Body of pancreas (tissue), 4 donors: ENCODE measurements at regions not wholly inside any gene's neighbourhood (a gene's known extent, or its start where the extent isn't known, plus 50 kb on each side); places are given as distances from the start of the nearest gene placed in this dataset.

ENCODE experiments used
- POLR2A ChIP-seq, 3 donors: fragments of 450-650 bp; IDR thresholded peaks; one replicate each; pipeline ENCODE4 v1.6.1; 2016; ENCODE audit warnings: antibody characterized with exemption in 3 of 3, mild to moderate bottlenecking in 2 of 3
- TF ChIP-seq, protein P1 (sequence below), 7 experiments: fragments of 450-650 bp in 4 of 7; fragments of 200-600 bp in 3 of 7; sonication (generic) in 3 of 7; IDR thresholded peaks; one replicate each; pipeline ENCODE4 v1.5.1; 2016 to 2019; ENCODE audit warnings: antibody characterized with exemption in 7 of 7

DNA sequence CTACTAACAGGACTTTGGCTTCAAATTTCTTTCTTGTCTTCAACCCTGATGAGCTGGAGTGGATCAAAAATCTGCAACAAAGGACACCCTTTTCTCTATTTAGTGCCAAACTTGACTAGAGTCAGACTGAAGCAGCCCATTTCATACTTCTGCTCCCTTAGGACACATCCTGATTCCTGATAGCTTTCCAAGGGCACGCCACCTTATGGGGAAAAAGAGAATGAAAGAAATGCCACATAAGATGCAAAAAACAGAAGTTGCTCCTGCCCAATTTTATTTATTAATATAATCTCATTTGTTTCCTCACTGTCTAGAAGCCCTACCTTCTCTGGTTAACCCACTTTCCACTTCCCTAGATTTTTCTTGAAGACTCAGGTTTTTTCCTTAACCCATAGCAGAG is 72.7 kb upstream of the NBPF4 start:
- TF ChIP-seq, protein P1, sequence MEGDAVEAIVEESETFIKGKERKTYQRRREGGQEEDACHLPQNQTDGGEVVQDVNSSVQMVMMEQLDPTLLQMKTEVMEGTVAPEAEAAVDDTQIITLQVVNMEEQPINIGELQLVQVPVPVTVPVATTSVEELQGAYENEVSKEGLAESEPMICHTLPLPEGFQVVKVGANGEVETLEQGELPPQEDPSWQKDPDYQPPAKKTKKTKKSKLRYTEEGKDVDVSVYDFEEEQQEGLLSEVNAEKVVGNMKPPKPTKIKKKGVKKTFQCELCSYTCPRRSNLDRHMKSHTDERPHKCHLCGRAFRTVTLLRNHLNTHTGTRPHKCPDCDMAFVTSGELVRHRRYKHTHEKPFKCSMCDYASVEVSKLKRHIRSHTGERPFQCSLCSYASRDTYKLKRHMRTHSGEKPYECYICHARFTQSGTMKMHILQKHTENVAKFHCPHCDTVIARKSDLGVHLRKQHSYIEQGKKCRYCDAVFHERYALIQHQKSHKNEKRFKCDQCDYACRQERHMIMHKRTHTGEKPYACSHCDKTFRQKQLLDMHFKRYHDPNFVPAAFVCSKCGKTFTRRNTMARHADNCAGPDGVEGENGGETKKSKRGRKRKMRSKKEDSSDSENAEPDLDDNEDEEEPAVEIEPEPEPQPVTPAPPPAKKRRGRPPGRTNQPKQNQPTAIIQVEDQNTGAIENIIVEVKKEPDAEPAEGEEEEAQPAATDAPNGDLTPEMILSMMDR (IDR thresholded peaks at IDR 0.05): no peak
- TF ChIP-seq POLR2A (IDR thresholded peaks at IDR 0.05): no peak
